Panc1 (cell line): ENCODE measurements at regions not wholly inside any gene's neighbourhood (a gene's known extent, or its start where the extent isn't known, plus 50 kb on each side); places are given as distances from the start of the nearest gene placed in this dataset.

Experiments
- ATAC-seq: fragments of 200-7000 bp; cut with Tn5 transposase; 2 replicates; pipeline ENCODE4 v1.9.1; 2020; ENCODE audit warnings: mild to moderate bottlenecking, moderate library complexity
- BruUV-seq: library from RNA; stranded (reverse); fragments of 400-500 nt; replicated peaks from 2 replicates; lab custom pipeline; 2021; lab: Mats Ljungman, UMichigan
- CTCF ChIA-PET: fragments of 300-600 bp; sonication (Branson Sonifier 250); formaldehyde crosslinking; loops from one replicate; lab custom pipeline; 2022; ENCODE audit warnings: antibody characterized with exemption; lab: Charles Lee
- POLR2A ChIA-PET: fragments of 300-600 bp; sonication (Branson Sonifier 250); formaldehyde crosslinking; loops from one replicate; lab custom pipeline; 2022; ENCODE audit warnings: antibody characterized with exemption; lab: Charles Lee
- DNase-seq: peaks from one replicate; pipeline ENCODE4 v3.0.0-alpha.2; 2010; ENCODE audit warnings: low read depth, low spot score
- H3K27ac ChIP-seq: 2 replicates; pipeline ENCODE4 v1.5.1; 2011; ENCODE audit warnings: mild to moderate bottlenecking, low read length, inconsistent platforms
- H3K27me3 ChIP-seq: fragments of 200-500 bp; sonication (Bioruptor generic); 2 replicates; pipeline ENCODE4 v1.6.0; 2014; ENCODE audit warnings: low read length, inconsistent platforms; ENCODE audit not compliant: control insufficient read depth, insufficient read depth
- H3K36me3 ChIP-seq: fragments of 200-500 bp; sonication (Bioruptor generic); 2 replicates; pipeline ENCODE4 v1.5.1; 2014; ENCODE audit warnings: inconsistent platforms, mild to moderate bottlenecking, low read length, moderate library complexity; ENCODE audit not compliant: control insufficient read depth, insufficient read depth
- H3K4me1 ChIP-seq: 2 replicates; pipeline ENCODE4 v1.5.1; 2011; ENCODE audit warnings: inconsistent platforms, mild to moderate bottlenecking, low read length, moderate library complexity; ENCODE audit not compliant: control insufficient read depth, insufficient read depth
- H3K4me3 ChIP-seq, 2 experiments: 2 replicates each; pipeline ENCODE4 v1.5.1; 2011 to 2012; ENCODE audit warnings: low read depth in 2 of 2, low read length in 2 of 2, mild to moderate bottlenecking in 2 of 2, inconsistent platforms in 1 of 2, moderate library complexity in 1 of 2
- H3K9me3 ChIP-seq: fragments of 200-500 bp; sonication (Bioruptor generic); 2 replicates; pipeline ENCODE4 v1.5.1; 2014; ENCODE audit warnings: low read depth, mild to moderate bottlenecking, inconsistent platforms, low read length, moderate library complexity; ENCODE audit not compliant: control insufficient read depth, insufficient read depth
- CTCF ChIP-seq: fragments of 450-650 bp; IDR thresholded peaks from 2 replicates; pipeline ENCODE4 v1.5.1; 2017; ENCODE audit warnings: mild to moderate bottlenecking
- POLR2AphosphoS5 ChIP-seq: IDR thresholded peaks from 2 replicates; pipeline ENCODE4 v1.6.1; 2012; ENCODE audit warnings: mild to moderate bottlenecking, low read depth, low read length, moderate library complexity
- REST ChIP-seq, 2 experiments: IDR thresholded peaks; 2 replicates each; pipeline ENCODE4 v1.6.1; 2011 to 2012; ENCODE audit warnings: low read depth in 2 of 2, control low read depth in 1 of 2, low read length in 1 of 2, mild to moderate bottlenecking in 1 of 2, moderate library complexity in 1 of 2; ENCODE audit not compliant: insufficient read depth in 1 of 2
- SIN3A ChIP-seq: IDR thresholded peaks from 2 replicates; pipeline ENCODE4 v1.6.1; 2012; ENCODE audit warnings: low read depth, mild to moderate bottlenecking, low read length, moderate library complexity, borderline replicate concordance; ENCODE audit not compliant: insufficient read depth
- TCF7L2 ChIP-seq: IDR thresholded peaks from 2 replicates; pipeline ENCODE4 v1.6.1; 2011; ENCODE audit warnings: mild to moderate bottlenecking, low read depth, low read length, inconsistent platforms
- in situ Hi-C: cut with HindIII; loops from 2 replicates; pipeline ENCODE4 v1.10.0; 2016; ENCODE audit warnings: low sequenced_read_pairs, low pct_unique_long_range_greater_than_20kb
- intact Hi-C: fragments of 100-400 bp; cut with micrococcal nuclease; formaldehyde crosslinking; loops from one replicate; pipeline ENCODE4 v1.10.0; 2022; ENCODE audit not compliant: unreplicated experiment

- in situ Hi-C loops (no loop called here), intact Hi-C loops (no loop called here)
- ChIA-PET POLR2A (no interaction called here), CTCF (no interaction called here)
- Histone ChIP-seq H3K9me3 (no peaks in the 10 kb centered on the region), H3K27ac (no peak overlapping the region), H3K36me3 (no peaks in the 10 kb centered on the region), H3K4me3 (no peak overlapping the region), H3K4me1 (no peaks in the 10 kb centered on the region), H3K27me3 (no peaks in the 10 kb centered on the region)
- TF ChIP-seq SIN3A (no peak), POLR2AphosphoS5 (no peak), TCF7L2 (no peak), CTCF (no peak), REST (IDR thresholded peaks at IDR 0.05; ENCODE audit: insufficient read depth in 1 of 2, low read depth in 2 of 2, low read length in 1 of 2) (no peak)
- no TSS peak for BruUV-seq
- ATAC-seq (no peak), DNase-seq (no peak)
These were observed 324.5 kb upstream of the EPHA4 start for GRCh38 chr2:221896505-221897151.

- no peak for ATAC-seq
- Histone ChIP-seq H3K27me3 (no peaks in the 10 kb centered on the region), H3K4me1 (no peaks in the 10 kb centered on the region), H3K4me3 (no peak overlapping the region), H3K9me3 (no peaks in the 10 kb centered on the region), H3K36me3 (no peaks in the 10 kb centered on the region), H3K27ac (no peak overlapping the region)
- DNase-seq = no peak
- intact Hi-C loops (no loop called here), in situ Hi-C loops (no loop called here)
- ChIA-PET CTCF (no interaction called here), POLR2A (no interaction called here)
- BruUV-seq = no TSS peak
- TF ChIP-seq POLR2AphosphoS5 (no peak), REST (IDR thresholded peaks at IDR 0.05; ENCODE audit: insufficient read depth in 1 of 2, low read depth in 2 of 2, low read length in 1 of 2) (no peak), CTCF (no peak), TCF7L2 (no peak), SIN3A (no peak)
These were observed 323.4 kb upstream of the EPHA4 start for GRCh38 chr2:221895366-221896121.
